ENCODE measurements at regions not wholly inside any gene's neighbourhood (a gene's known extent, or its start where the extent isn't known, plus 50 kb on each side); places are given as distances from the start of the nearest gene placed in this dataset.

- no peak for DNase-seq (ENCODE audit: low spot score)
- H3K4me3 ChIP-seq = no peak overlapping the region
- no peaks in the 10 kb centered on the region for H3K36me3 ChIP-seq
- TF ChIP-seq CTCF (IDR thresholded peaks at IDR 0.05) = no peak
- no peaks in the 10 kb centered on the region for H3K4me1 ChIP-seq
- H3K27me3 ChIP-seq = no peaks in the 10 kb centered on the region
- H3K9me3 ChIP-seq = peaks cover 0 to 7% of the 10 kb centered on the region in 2 donors
- H3K27ac ChIP-seq = no peak overlapping the region
Measured at GRCh38 chr1:22370190-22370498, 81.5 kb upstream of the ZBTB40 start.

- H3K9me3 ChIP-seq = peaks cover 0 to 7% of the 10 kb centered on the region in 2 donors
- H3K36me3 ChIP-seq = no peaks in the 10 kb centered on the region
- H3K27ac ChIP-seq = no peak overlapping the region
- TF ChIP-seq CTCF (IDR thresholded peaks at IDR 0.05) = no peak
- no peaks in the 10 kb centered on the region for H3K27me3 ChIP-seq
- H3K4me3 ChIP-seq = no peak overlapping the region
- H3K4me1 ChIP-seq = no peaks in the 10 kb centered on the region
- DNase-seq (ENCODE audit: low spot score) = no peak
Measured at GRCh38 chr1:22371408-22371807, 80.2 kb upstream of the ZBTB40 start.

GRCh38 chr1:22373252-22373651 is 78.4 kb upstream of the ZBTB40 start:
- H3K27me3 ChIP-seq = no peaks in the 10 kb centered on the region
- no peak for DNase-seq (ENCODE audit: low spot score)
- no peak for TF ChIP-seq CTCF (IDR thresholded peaks at IDR 0.05)

GRCh38 chr1:22374001-22374400 is 77.7 kb upstream of the ZBTB40 start:
- Histone ChIP-seq H3K27ac (no peak overlapping the region), H3K4me3 (no peak overlapping the region), H3K36me3 (no peaks in the 10 kb centered on the region), H3K4me1 (no peaks in the 10 kb centered on the region), H3K27me3 (no peaks in the 10 kb centered on the region), H3K9me3 (peaks cover 0 to 7% of the 10 kb centered on the region in 2 donors)
- TF ChIP-seq CTCF (IDR thresholded peaks at IDR 0.05) = no peak
- no peak for DNase-seq (ENCODE audit: low spot score)

More at GRCh38 chr1:22373252-22373651, 78.4 kb upstream of the ZBTB40 start:
- Histone ChIP-seq H3K27ac (no peak overlapping the region), H3K9me3 (peaks cover 0 to 7% of the 10 kb centered on the region in 2 donors), H3K4me3 (no peak overlapping the region), H3K36me3 (no peaks in the 10 kb centered on the region), H3K4me1 (no peaks in the 10 kb centered on the region)

- H3K36me3 ChIP-seq = no peaks in the 10 kb centered on the region
- DNase-seq (ENCODE audit: low spot score) = no peak
- H3K4me3 ChIP-seq = no peak overlapping the region
- no peaks in the 10 kb centered on the region for H3K27me3 ChIP-seq
- H3K9me3 ChIP-seq = peaks cover 0 to 7% of the 10 kb centered on the region in 2 donors
- H3K4me1 ChIP-seq = no peaks in the 10 kb centered on the region
- no peak for TF ChIP-seq CTCF (IDR thresholded peaks at IDR 0.05)
- no peak overlapping the region for H3K27ac ChIP-seq
Measured at GRCh38 chr1:22375601-22376000, 76.0 kb upstream of the ZBTB40 start.

GRCh38 chr1:22376001-22376400 is 75.7 kb upstream of the ZBTB40 start:
- Histone ChIP-seq H3K4me1 (no peaks in the 10 kb centered on the region), H3K9me3 (peaks cover 0 to 7% of the 10 kb centered on the region in 2 donors), H3K27me3 (no peaks in the 10 kb centered on the region), H3K4me3 (no peak overlapping the region), H3K27ac (no peak overlapping the region), H3K36me3 (no peaks in the 10 kb centered on the region)
- no peak for TF ChIP-seq CTCF (IDR thresholded peaks at IDR 0.05)
- DNase-seq (ENCODE audit: low spot score) = no peak
